GM12878 (cell line): ENCODE measurements at regions not wholly inside any gene's neighbourhood (a gene's known extent, or its start where the extent isn't known, plus 50 kb on each side); places are given as distances from the start of the nearest gene placed in this dataset.
"Not testable (repeated sequence)": the region's sequence is repeated elsewhere in the genome, so short reads cannot be mapped to it uniquely, and the experiment has no call there.

Experiments used
- ATAC-seq: fragments of 200-7000 bp; cut with Tn5 transposase; 3 replicates; pipeline ENCODE4 v1.9.1; 2020; ENCODE audit warnings: mild to moderate bottlenecking, moderate library complexity
- BruUV-seq: library from RNA; stranded (reverse); fragments of 400-500 nt; replicated peaks from 2 replicates; lab custom pipeline; 2021; lab: Mats Ljungman, UMichigan
- CTCF ChIA-PET: fragments of 300-600 bp; sonication (Branson Sonifier 250); formaldehyde crosslinking; extraction: SDS; loops from one replicate; lab custom pipeline; 2021; ENCODE audit warnings: inconsistent platforms; lab: Yijun Ruan, JAX
- POLR2A ChIA-PET: fragments of 350-600 bp; formaldehyde crosslinking; extraction: SDS; loops from one replicate; lab custom pipeline; 2021; ENCODE audit warnings: inconsistent platforms; lab: Charles Lee
- RAD21 ChIA-PET: fragments of 300-600 bp; sonication (Branson Sonifier 250); formaldehyde crosslinking; loops from one replicate; lab custom pipeline; 2023; ENCODE audit warnings: antibody characterized with exemption; ENCODE audit not compliant: unreplicated experiment; lab: Charles Lee
- SMC1A ChIA-PET: fragments of 300-600 bp; sonication (Branson Sonifier 250); formaldehyde crosslinking; loops from one replicate; lab custom pipeline; 2023; ENCODE audit not compliant: unreplicated experiment, uncharacterized antibody; lab: Charles Lee
- DNase-seq: peaks from one replicate; pipeline ENCODE4 v3.0.0-alpha.2; 2011; ENCODE audit warnings: low read depth, low spot score
- FAIRE-seq: peaks from 3 replicates; lab custom pipeline; 2011; peaks lifted over from hg19 to GRCh38; lab: Jason Lieb, UNC
- H2AFZ ChIP-seq: 2 replicates; pipeline ENCODE4 v1.6.0; 2011; ENCODE audit warnings: low read depth, low read length, control low read depth; ENCODE audit not compliant: control insufficient read depth
- H3K27ac ChIP-seq: 2 replicates; pipeline ENCODE4 v1.5.1; 2011; ENCODE audit warnings: control low read depth; ENCODE audit not compliant: control insufficient read depth, insufficient read depth
- H3K27me3 ChIP-seq, 2 experiments: replicated peaks in 1 of 2; 2 replicates each; pipeline versions ENCODE4 v1.6.0 to v1.6.1; 2011; ENCODE audit warnings: low read length in 1 of 2; ENCODE audit not compliant: control insufficient read depth in 2 of 2, insufficient read depth in 2 of 2
- H3K36me3 ChIP-seq, 2 experiments: 2 replicates each; pipeline ENCODE4 v1.5.1; 2011; ENCODE audit warnings: low read length in 1 of 2; ENCODE audit not compliant: control insufficient read depth in 2 of 2, insufficient read depth in 2 of 2
- H3K4me1 ChIP-seq: 2 replicates; pipeline ENCODE4 v1.6.1; 2011; ENCODE audit warnings: mild to moderate bottlenecking, low read length, moderate library complexity, mixed read lengths; ENCODE audit not compliant: control insufficient read depth, insufficient read depth
- H3K4me2 ChIP-seq: 2 replicates; pipeline ENCODE4 v1.6.0; 2011; ENCODE audit warnings: control low read depth; ENCODE audit not compliant: control insufficient read depth, insufficient read depth
- H3K4me3 ChIP-seq: fragments of 200-600 bp; sonication (generic); 2 replicates; pipeline ENCODE4 v1.5.1; 2016
- H3K79me2 ChIP-seq: 2 replicates; pipeline ENCODE4 v1.6.0; 2011; ENCODE audit warnings: low read length; ENCODE audit not compliant: control insufficient read depth, insufficient read depth
- H3K9ac ChIP-seq: 2 replicates; pipeline ENCODE4 v1.8.0; 2011; ENCODE audit warnings: low read length, control low read depth, mixed read lengths; ENCODE audit not compliant: control insufficient read depth, insufficient read depth
- H3K9me3 ChIP-seq: replicated peaks from 3 replicates; pipeline ENCODE4 v1.5.1; 2011; ENCODE audit warnings: mild to moderate bottlenecking, low read length; ENCODE audit not compliant: control insufficient read depth, insufficient read depth
- H4K20me1 ChIP-seq: 2 replicates; pipeline ENCODE4 v1.6.0; 2011; ENCODE audit not compliant: control insufficient read depth, insufficient read depth
- IKZF2 ChIP-seq, 2 experiments: fragments of 450-650 bp; IDR thresholded peaks; 2 replicates each; pipeline ENCODE4 v1.6.1; 2017; ENCODE audit warnings: mild to moderate bottlenecking in 2 of 2, moderate library complexity in 2 of 2
- MXI1 ChIP-seq: fragments of 150-350 bp; IDR thresholded peaks from 2 replicates; pipeline ENCODE4 v1.6.1; 2011; ENCODE audit warnings: low read depth, mild to moderate bottlenecking, inconsistent platforms, low read length, improper control_type of control experiment
- POLR2AphosphoS5 ChIP-seq: IDR thresholded peaks from 2 replicates; pipeline ENCODE4 v1.6.1; 2011; ENCODE audit warnings: mild to moderate bottlenecking, low read length, inconsistent platforms
- RCOR1 ChIP-seq: conservative IDR thresholded peaks from 2 replicates; pipeline ENCODE4 v1.6.1; 2012; ENCODE audit warnings: low read depth, low read length, improper control_type of control experiment
- TCF3 ChIP-seq: IDR thresholded peaks from 2 replicates; pipeline ENCODE4 v1.6.1; 2012; ENCODE audit warnings: low read depth, mild to moderate bottlenecking, low read length, borderline replicate concordance; ENCODE audit not compliant: insufficient read depth
- whole genome bisulfite sequencing: methylation state at CpG from one replicate; pipeline ENCODE4 v1.1.6; 2016; ENCODE audit warnings: low lambda C conversion rate; ENCODE audit not compliant: insufficient replicate concordance, insufficient coverage; ENCODE audit errors: missing lambda C conversion rate; 5-methylcytosine and 5-hydroxymethylcytosine counted together
- in situ Hi-C: fragments of 300-500 bp; cut with MboI; formaldehyde crosslinking; loops from 9 replicates; pipeline ENCODE4 v1.14.3; 2018; ENCODE audit warnings: mixed read lengths
- intact Hi-C: fragments of 100-400 bp; cut with micrococcal nuclease; formaldehyde crosslinking; loops from one replicate; pipeline ENCODE4 v1.14.2; 2022; ENCODE audit not compliant: unreplicated experiment
- TF ChIP-seq, protein P1 (sequence below): fragments of 450-650 bp; IDR thresholded peaks from 2 replicates; pipeline ENCODE4 v1.6.1; 2017; ENCODE audit warnings: borderline replicate concordance
- TF ChIP-seq, protein P2 (sequence below): fragments of 450-650 bp; IDR thresholded peaks from 2 replicates; pipeline ENCODE4 v1.6.1; 2016; ENCODE audit warnings: mild to moderate bottlenecking

DNA sequence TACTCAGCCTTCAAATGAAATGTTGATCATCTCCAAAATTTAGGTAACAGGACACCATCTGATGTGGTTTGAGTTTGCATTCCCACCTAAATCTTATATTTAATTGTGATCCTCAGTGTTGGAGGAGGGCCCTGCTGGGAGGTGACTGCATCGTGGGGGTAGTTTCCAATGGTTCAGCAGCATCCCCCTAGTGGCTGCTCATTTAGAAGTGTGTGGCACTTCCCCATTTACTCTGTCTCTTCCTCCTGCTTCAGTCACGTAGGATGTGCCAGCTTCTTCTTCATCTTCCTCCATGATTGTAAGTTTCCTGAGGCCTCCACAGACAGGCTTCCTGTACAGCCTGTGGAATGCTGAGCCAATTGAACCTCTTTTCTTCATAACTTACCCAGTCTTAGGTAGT lies 731.2 kb downstream of the USP25 start:
- CTCF ChIA-PET: no interaction called here
- 0% methylated on average over 2 of the region's 2 CpGs for WGBS
- BruUV-seq: no TSS peak
- Histone ChIP-seq H3K27ac (no peak overlapping the region), H3K4me1 (no peaks in the 10 kb centered on the region), H3K4me2 (no peak overlapping the region), H3K9ac (no peak overlapping the region), H3K79me2 (no peaks in the 10 kb centered on the region), H3K9me3 (no peaks in the 10 kb centered on the region; the same call in 1 of the 3 replicates), H3K36me3 (no peaks in the 10 kb centered on the region), H2AFZ (no peak overlapping the region), H3K4me3 (no peak overlapping the region), H4K20me1 (no peaks in the 10 kb centered on the region), H3K27me3 (no peaks in the 10 kb centered on the region)
- POLR2A ChIA-PET: no interaction called here
- intact Hi-C loops: no loop called here
- no peak for DNase-seq
- FAIRE-seq: no peak
- no peak for ATAC-seq
- SMC1A ChIA-PET: no interaction called here
- in situ Hi-C loops: no loop called here
- no peak for TF ChIP-seq POLR2AphosphoS5
- no peak for TF ChIP-seq TCF3
- TF ChIP-seq MXI1: no peak
- TF ChIP-seq, protein P1, sequence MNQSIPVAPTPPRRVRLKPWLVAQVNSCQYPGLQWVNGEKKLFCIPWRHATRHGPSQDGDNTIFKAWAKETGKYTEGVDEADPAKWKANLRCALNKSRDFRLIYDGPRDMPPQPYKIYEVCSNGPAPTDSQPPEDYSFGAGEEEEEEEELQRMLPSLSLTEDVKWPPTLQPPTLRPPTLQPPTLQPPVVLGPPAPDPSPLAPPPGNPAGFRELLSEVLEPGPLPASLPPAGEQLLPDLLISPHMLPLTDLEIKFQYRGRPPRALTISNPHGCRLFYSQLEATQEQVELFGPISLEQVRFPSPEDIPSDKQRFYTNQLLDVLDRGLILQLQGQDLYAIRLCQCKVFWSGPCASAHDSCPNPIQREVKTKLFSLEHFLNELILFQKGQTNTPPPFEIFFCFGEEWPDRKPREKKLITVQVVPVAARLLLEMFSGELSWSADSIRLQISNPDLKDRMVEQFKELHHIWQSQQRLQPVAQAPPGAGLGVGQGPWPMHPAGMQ: no peak
- TF ChIP-seq, protein P2, sequence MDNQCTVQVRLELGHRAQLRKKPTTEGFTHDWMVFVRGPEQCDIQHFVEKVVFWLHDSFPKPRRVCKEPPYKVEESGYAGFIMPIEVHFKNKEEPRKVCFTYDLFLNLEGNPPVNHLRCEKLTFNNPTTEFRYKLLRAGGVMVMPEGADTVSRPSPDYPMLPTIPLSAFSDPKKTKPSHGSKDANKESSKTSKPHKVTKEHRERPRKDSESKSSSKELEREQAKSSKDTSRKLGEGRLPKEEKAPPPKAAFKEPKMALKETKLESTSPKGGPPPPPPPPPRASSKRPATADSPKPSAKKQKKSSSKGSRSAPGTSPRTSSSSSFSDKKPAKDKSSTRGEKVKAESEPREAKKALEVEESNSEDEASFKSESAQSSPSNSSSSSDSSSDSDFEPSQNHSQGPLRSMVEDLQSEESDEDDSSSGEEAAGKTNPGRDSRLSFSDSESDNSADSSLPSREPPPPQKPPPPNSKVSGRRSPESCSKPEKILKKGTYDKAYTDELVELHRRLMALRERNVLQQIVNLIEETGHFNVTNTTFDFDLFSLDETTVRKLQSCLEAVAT: no peak
- no peak for TF ChIP-seq RCOR1
- no peak for TF ChIP-seq IKZF2 (IDR thresholded peaks at IDR 0.05)
- RAD21 ChIA-PET: no interaction called here

DNA sequence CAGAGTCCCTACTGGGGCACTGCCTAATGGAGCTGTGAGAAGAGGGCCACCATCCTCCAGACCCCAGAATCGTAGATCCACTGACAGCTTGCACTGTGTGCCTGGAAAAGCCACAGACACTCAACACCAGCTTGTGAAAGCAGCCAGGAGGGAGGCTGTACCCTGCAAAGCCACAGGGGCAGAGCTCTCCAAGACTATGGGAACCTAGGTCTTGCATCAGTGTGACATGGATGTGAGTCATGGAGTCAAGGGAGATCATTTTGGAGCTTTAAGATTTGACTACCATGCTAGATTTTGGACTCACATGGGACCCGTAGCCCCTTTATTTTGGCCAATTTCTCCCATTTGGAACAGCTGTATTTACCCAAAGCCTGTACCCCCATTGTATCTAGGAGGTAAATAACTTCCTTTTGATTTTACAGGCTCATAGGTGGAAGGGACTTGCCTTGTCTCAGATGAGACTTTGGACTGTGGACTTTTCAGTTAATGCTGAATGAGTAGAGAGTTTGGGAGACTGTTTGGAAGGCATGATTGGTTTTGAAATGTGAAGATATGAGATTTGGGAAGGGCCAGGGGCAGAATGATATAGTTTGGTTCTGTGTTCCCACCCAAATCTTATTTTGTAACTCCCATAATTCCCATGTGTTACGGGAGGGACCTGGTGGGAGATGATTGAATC lies 734.6 kb downstream of the USP25 start:
- H3K27me3 ChIP-seq, H3K79me2 ChIP-seq, POLR2A ChIA-PET, H3K9me3 ChIP-seq, intact Hi-C loops, H4K20me1 ChIP-seq, ATAC-seq, BruUV-seq, RAD21 ChIA-PET, SMC1A ChIA-PET, H2AFZ ChIP-seq, H3K4me1 ChIP-seq, FAIRE-seq, H3K36me3 ChIP-seq, H3K9ac ChIP-seq, H3K4me2 ChIP-seq, in situ Hi-C loops, H3K27ac ChIP-seq, H3K4me3 ChIP-seq, CTCF ChIA-PET, DNase-seq: not testable (repeated sequence)
- WGBS: 3% methylated on average over 3 of the region's 3 CpGs
